Pancreas (tissue), 10 donors: ENCODE measurements at regions not wholly inside any gene's neighbourhood (a gene's known extent, or its start where the extent isn't known, plus 50 kb on each side); places are given as distances from the start of the nearest gene placed in this dataset.
"Not testable (repeated sequence)": the region's sequence is repeated elsewhere in the genome, so short reads cannot be mapped to it uniquely, and the experiment has no call there.

ENCODE experiments used
- ATAC-seq, 4 donors: fragments of 200-7000 bp; cut with Tn5 transposase; one replicate each; pipeline versions ENCODE4 v1.8.0 to v1.9.1; 2020; ENCODE audit warnings: mild to moderate bottlenecking in 4 of 4, moderate library complexity in 4 of 4
- DNase-seq, 6 donors: peaks; one replicate each; pipeline ENCODE4 v3.0.0-alpha.2; 2020
- FAIRE-seq: peaks from 2 replicates; lab custom pipeline; 2012; peaks lifted over from hg19 to GRCh38; lab: Jason Lieb, UNC
- H3K27ac ChIP-seq, 4 donors: fragments of 200-600 bp; sonication (generic); 1 replicate in 3 of 4; 2 replicates in 1 of 4; pipeline versions ENCODE4 v1.5.0 to v1.8.0; 2020
- H3K27me3 ChIP-seq, 4 donors: fragments of 200-600 bp; one replicate each; pipeline ENCODE4 v1.8.0; 2021
- H3K36me3 ChIP-seq, 3 donors: fragments of 200-600 bp; sonication (generic) in 1 of 3; one replicate each; pipeline versions ENCODE4 v1.5.0 to v1.8.0; 2020 to 2021
- H3K4me1 ChIP-seq, 3 donors: fragments of 200-600 bp; one replicate each; pipeline ENCODE4 v1.8.0; 2021
- H3K4me3 ChIP-seq, 4 donors: fragments of 200-600 bp; sonication (generic) in 2 of 4; one replicate each; pipeline versions ENCODE4 v1.5.0 to v1.8.0; 2020 to 2021
- H3K9me3 ChIP-seq, 4 donors: fragments of 200-600 bp; one replicate each; pipeline ENCODE4 v1.8.0; 2021
- WGBS, 2 donors: extraction: QIAGEN DNeasy Blood & Tissue Kit; methylation state at CpG; one replicate each; pipeline ENCODE4 v1.1.7; 2013; 5-methylcytosine and 5-hydroxymethylcytosine counted together
- intact Hi-C, 3 donors: fragments of 100-400 bp; cut with DNase I; formaldehyde crosslinking; loops; one replicate each; pipeline versions ENCODE4 v1.11.1 to v1.14.2; 2022
- TF ChIP-seq, protein P1 (sequence below), 4 donors: fragments of 200-600 bp; sonication (generic) in 3 of 4; IDR thresholded peaks; one replicate each; pipeline versions ENCODE4 v1.5.0 to v1.8.0; 2021; ENCODE audit warnings: antibody characterized with exemption in 4 of 4
- donor health status: healthy with polysubstance abuse.
- donor health status: DM: no; HTN: no; CAD: no; lungs with moderate emphysema.
- donor health status: DM: no; HTN: no; CAD: no.
- donor health status: control.
- donor health status: control.
- donor health status: Bipolar disorder and iron deficiency.
- donor health status: DM: yes; HTN: yes; CAD: no.
- donor health status: DM: no; HTN: no; CAD: no.
- donor health status: DM: no; HTN: no; CAD: no.
- donor health status: DM: yes; HTN: yes; CAD: no.

DNA sequence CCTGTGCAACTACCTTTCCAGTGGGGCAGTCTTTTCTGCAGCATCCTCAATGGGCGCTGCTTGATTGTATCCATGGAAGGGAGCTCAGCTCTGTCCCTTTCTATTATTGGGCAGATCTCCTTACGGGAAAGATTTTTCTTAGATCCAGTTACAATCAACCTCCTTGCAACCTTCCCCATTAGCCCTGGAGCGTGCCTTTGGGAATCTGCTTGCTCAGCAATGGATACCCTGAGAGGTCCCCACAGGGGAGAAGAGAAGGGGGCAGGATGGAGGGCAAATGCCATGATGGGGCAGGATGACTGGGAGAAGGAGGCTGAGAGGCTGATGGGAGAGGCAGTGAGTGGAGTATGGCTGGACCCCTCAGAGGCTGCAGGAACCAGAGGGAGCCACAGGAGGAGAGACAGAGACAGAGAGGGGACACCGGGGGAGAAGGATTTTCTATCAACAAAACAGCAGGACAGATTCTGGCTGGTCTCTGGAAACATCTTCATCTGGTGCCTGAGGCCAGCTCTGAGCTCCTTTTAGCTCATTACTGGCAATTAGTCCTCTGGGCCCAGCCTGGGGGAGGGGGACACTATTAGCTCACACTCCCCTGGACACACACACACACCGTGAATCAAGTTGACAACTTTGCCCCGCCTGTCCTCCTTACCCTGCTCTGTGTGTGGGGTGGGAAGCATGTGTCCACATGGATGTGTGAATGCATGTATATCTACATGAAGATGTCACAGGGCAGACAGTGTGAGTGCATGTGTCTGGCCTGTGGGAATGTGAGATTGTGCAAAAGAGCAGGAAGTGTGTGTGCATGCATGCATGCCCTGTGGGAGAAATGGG is 80.8 kb upstream of the PAX2 start:
- ATAC-seq (no peak), DNase-seq (no peak), FAIRE-seq (no peak)
- Histone ChIP-seq H3K36me3 (no peaks in the 10 kb centered on the region), H3K27ac (no peak overlapping the region), H3K27me3 (peaks cover 0 to 25% (median 5%) of the 10 kb centered on the region in 4 donors), H3K9me3 (no peaks in the 10 kb centered on the region), H3K4me3 (no peak overlapping the region), H3K4me1 (no peaks in the 10 kb centered on the region)
- TF ChIP-seq, protein P1, sequence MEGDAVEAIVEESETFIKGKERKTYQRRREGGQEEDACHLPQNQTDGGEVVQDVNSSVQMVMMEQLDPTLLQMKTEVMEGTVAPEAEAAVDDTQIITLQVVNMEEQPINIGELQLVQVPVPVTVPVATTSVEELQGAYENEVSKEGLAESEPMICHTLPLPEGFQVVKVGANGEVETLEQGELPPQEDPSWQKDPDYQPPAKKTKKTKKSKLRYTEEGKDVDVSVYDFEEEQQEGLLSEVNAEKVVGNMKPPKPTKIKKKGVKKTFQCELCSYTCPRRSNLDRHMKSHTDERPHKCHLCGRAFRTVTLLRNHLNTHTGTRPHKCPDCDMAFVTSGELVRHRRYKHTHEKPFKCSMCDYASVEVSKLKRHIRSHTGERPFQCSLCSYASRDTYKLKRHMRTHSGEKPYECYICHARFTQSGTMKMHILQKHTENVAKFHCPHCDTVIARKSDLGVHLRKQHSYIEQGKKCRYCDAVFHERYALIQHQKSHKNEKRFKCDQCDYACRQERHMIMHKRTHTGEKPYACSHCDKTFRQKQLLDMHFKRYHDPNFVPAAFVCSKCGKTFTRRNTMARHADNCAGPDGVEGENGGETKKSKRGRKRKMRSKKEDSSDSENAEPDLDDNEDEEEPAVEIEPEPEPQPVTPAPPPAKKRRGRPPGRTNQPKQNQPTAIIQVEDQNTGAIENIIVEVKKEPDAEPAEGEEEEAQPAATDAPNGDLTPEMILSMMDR (IDR thresholded peaks at IDR 0.05) = no peak
- WGBS, 2 donors = 66 to 70% methylated on average over 6 of the region's 6 CpGs
- intact Hi-C loops = no loop called here

DNA sequence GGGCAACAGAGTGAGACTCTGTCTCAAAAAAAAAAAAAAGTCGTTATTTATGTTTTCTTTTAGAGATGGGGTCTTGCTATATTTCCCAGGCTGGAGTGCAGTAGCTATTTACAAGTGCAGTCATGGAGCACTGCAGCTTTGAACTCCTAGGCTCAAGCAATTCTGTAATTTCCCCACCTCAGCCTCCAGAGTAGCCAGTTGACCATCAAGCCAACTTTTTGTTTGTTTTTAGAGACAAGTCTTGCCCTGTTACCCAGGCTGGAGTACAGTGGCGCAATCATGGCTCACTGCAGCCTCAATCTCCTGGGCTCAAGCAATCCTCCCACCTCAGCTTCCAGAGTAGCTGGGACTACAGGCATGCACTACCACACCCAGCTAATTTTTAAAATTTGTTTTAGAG is 78.7 kb upstream of the PAX2 start:
- peaks cover 0 to 14% (median 3%) of the 10 kb centered on the region in 4 donors for H3K27me3 ChIP-seq
- H3K4me3 ChIP-seq, H3K27ac ChIP-seq, H3K4me1 ChIP-seq, H3K9me3 ChIP-seq, H3K36me3 ChIP-seq, ATAC-seq, intact Hi-C loops, DNase-seq, FAIRE-seq: not testable (repeated sequence)
- 69 to 83% methylated on average over 2 of the region's 2 CpGs for WGBS, 2 donors

DNA sequence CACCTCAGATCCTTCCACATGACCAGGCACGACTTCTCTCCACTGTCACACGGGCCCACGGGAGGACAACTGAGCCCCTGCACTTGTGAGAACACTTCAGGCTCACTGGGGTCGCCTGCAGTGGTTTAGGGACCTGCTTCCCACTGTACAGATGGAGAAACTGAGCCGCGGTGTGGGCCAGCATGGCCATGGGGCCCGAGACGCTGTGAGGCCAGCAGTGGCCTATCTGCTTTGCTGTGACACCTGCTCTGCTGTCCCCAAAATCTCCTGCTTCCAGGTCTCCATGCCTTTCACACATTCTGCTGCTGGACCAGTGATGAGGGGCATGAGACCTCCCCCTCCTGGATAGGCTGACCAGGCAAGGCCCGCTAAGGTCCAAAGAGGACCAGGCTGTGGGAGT is 75.8 kb upstream of the PAX2 start:
- no peak for ATAC-seq
- DNase-seq = no peak
- Histone ChIP-seq H3K27ac (no peak overlapping the region), H3K4me1 (no peaks in the 10 kb centered on the region), H3K27me3 (peaks cover 0 to 29% (median 3%) of the 10 kb centered on the region in 4 donors), H3K36me3 (no peaks in the 10 kb centered on the region), H3K9me3 (no peaks in the 10 kb centered on the region), H3K4me3 (no peak overlapping the region)
- FAIRE-seq = no peak
- TF ChIP-seq, protein P1 (IDR thresholded peaks at IDR 0.05) = no peak
- intact Hi-C loops = no loop called here
- WGBS, 2 donors = 52 to 66% methylated on average over 9 of the region's 9 CpGs

DNA sequence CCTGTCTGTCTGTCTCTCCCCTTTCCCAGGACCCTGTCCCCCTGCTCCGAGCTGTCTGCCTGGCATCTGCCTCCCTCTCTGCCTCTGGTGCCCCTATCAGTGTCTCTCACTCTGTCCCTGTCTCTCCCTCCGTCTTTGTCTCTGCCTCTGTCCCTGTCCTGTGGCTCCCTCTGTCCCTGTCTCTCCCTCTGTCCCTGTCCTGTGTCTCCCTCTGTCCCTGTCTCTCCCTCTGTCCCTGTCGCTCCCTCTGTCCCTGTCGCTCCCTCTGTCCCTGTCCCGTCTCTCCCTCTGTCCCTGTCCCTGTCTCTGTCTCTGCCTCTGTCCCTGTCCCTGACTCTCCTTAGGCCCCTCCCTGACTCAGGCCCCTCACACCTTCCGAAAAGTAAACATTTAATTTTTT is 75.0 kb upstream of the PAX2 start:
- intact Hi-C loops = no loop called here
- H3K27me3 ChIP-seq = peaks cover 0 to 33% (median 3%) of the 10 kb centered on the region in 4 donors
- no peaks in the 10 kb centered on the region for H3K9me3 ChIP-seq
- H3K4me3 ChIP-seq = no peak overlapping the region
- FAIRE-seq (no peak), DNase-seq (no peak), ATAC-seq (no peak)
- H3K4me1 ChIP-seq = no peaks in the 10 kb centered on the region
- H3K36me3 ChIP-seq = no peaks in the 10 kb centered on the region
- TF ChIP-seq, protein P1 (IDR thresholded peaks at IDR 0.05) = no peak
- H3K27ac ChIP-seq = no peak overlapping the region
- 47 to 49% methylated on average over 6 of the region's 6 CpGs for WGBS, 2 donors

DNA sequence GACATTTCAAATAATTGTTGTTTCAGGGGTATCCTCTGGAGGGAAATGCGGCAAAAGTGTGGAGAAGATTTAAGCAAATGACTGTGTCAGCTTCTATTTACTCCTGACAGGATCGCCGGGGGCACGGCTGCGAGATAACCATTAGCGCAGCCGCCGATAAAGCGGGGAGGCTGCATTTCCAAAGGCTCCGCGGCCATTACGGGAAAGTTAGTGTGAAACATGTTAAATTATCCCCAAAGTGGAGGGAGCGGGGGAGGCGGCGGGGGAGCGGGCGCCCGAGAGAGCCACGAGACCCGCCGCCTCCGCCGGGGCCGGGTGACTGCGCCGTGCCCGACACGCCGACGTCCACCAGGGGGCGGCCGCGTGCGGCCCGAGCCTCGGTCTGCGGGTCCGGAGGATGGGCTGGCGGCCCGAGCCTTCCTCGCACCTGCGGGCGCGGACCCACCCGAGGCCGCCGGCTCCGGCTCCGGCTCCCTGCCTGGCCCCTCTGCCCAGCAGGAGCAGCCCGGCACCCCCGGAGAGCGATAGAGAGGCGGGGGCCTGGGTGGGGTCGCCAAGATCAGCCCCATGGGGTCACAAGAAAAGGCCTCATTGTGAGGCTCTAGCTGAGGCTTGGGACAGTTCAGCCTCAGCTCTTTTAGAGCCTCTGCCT is 74.4 kb upstream of the PAX2 start:
- 2 to 4% methylated on average over 48 to 54 of the region's 54 CpGs for WGBS, 2 donors
- no peaks in the 10 kb centered on the region for H3K9me3 ChIP-seq
- DNase-seq (peak in 4 of 6 donors; percentile 39 to 89 (median 66)), FAIRE-seq (no peak), ATAC-seq (peak; percentile 82 to 90 (median 86))
- no peak overlapping the region for H3K4me3 ChIP-seq
- TF ChIP-seq, protein P1 (IDR thresholded peaks at IDR 0.05) = peak; percentile 64 to 77 (median 74)
- no peak overlapping the region for H3K27ac ChIP-seq
- intact Hi-C loops = no loop called here
- H3K27me3 ChIP-seq = peaks cover 0 to 39% (median 3%) of the 10 kb centered on the region in 4 donors
- no peaks in the 10 kb centered on the region for H3K36me3 ChIP-seq
- H3K4me1 ChIP-seq = no peaks in the 10 kb centered on the region
